H9 (cell line): ENCODE measurements at regions not wholly inside any gene's neighbourhood (a gene's known extent, or its start where the extent isn't known, plus 50 kb on each side); places are given as distances from the start of the nearest gene placed in this dataset.

ENCODE experiments used
- DNase-seq: peaks from one replicate; pipeline ENCODE4 v3.0.0-alpha.2; 2017
- H2AFZ ChIP-seq: one replicate; pipeline ENCODE4 v1.6.1; 2013; ENCODE audit warnings: mild to moderate bottlenecking, low read length, control low read depth, moderate library complexity
- H2AK5ac ChIP-seq: 2 replicates; pipeline ENCODE4 v1.6.1; 2013; ENCODE audit warnings: low read length, control low read depth, mixed read lengths; ENCODE audit not compliant: insufficient read length
- H2BK120ac ChIP-seq: one replicate; pipeline ENCODE4 v1.6.1; 2013; ENCODE audit warnings: low read depth, mild to moderate bottlenecking, low read length, control low read depth, inconsistent platforms; ENCODE audit not compliant: poor library complexity, severe bottlenecking
- H2BK12ac ChIP-seq: 2 replicates; pipeline ENCODE4 v1.6.1; 2013; ENCODE audit warnings: low read length, control low read depth, mixed read lengths, low read depth; ENCODE audit not compliant: insufficient read length
- H2BK15ac ChIP-seq: 2 replicates; pipeline ENCODE4 v1.6.1; 2013; ENCODE audit warnings: low read depth, low read length, control low read depth
- H2BK20ac ChIP-seq: one replicate; pipeline ENCODE4 v1.6.1; 2013; ENCODE audit warnings: low read depth, mild to moderate bottlenecking, low read length, control low read depth, inconsistent platforms; ENCODE audit not compliant: poor library complexity, severe bottlenecking
- H2BK5ac ChIP-seq: 2 replicates; pipeline ENCODE4 v1.6.1; 2013; ENCODE audit warnings: low read length, control low read depth, mixed read lengths; ENCODE audit not compliant: insufficient read length
- H3K14ac ChIP-seq: 2 replicates; pipeline ENCODE4 v1.6.1; 2013; ENCODE audit warnings: low read length, control low read depth; ENCODE audit not compliant: insufficient read depth
- H3K18ac ChIP-seq: 2 replicates; pipeline ENCODE4 v1.6.1; 2013; ENCODE audit warnings: low read depth, mild to moderate bottlenecking, mixed read lengths, low read length, control low read depth; ENCODE audit not compliant: insufficient read length
- H3K23ac ChIP-seq: 2 replicates; pipeline ENCODE4 v1.6.1; 2013; ENCODE audit warnings: low read length, control low read depth, mixed read lengths, low read depth; ENCODE audit not compliant: insufficient read length
- H3K23me2 ChIP-seq: 2 replicates; pipeline ENCODE4 v1.6.1; 2013; ENCODE audit warnings: low read depth, mild to moderate bottlenecking, mixed read lengths, low read length, control low read depth; ENCODE audit not compliant: insufficient read length, poor library complexity, severe bottlenecking
- H3K27ac ChIP-seq: 2 replicates; pipeline ENCODE4 v1.5.1; 2013; ENCODE audit warnings: low read length, control low read depth, mixed read lengths, low read depth; ENCODE audit not compliant: insufficient read length
- H3K27me3 ChIP-seq: 2 replicates; pipeline ENCODE4 v1.6.1; 2013; ENCODE audit warnings: low read length, control low read depth, inconsistent platforms; ENCODE audit not compliant: insufficient read depth
- H3K4ac ChIP-seq: 2 replicates; pipeline ENCODE4 v1.6.1; 2013; ENCODE audit warnings: low read depth, mild to moderate bottlenecking, control low read depth, inconsistent platforms, low read length, moderate library complexity
- H3K4me1 ChIP-seq: 2 replicates; pipeline ENCODE4 v1.6.1; 2013; ENCODE audit warnings: low read length, control low read depth, inconsistent platforms; ENCODE audit not compliant: insufficient read depth
- H3K4me2 ChIP-seq: 2 replicates; pipeline ENCODE4 v1.6.1; 2013; ENCODE audit warnings: low read length, control low read depth, mixed read lengths; ENCODE audit not compliant: insufficient read length, insufficient read depth
- H3K56ac ChIP-seq: 2 replicates; pipeline ENCODE4 v1.6.1; 2013; ENCODE audit warnings: low read depth, mild to moderate bottlenecking, mixed read lengths, low read length, control low read depth; ENCODE audit not compliant: insufficient read length
- H3K79me1 ChIP-seq: 2 replicates; pipeline ENCODE4 v1.6.1; 2013; ENCODE audit warnings: low read depth, mild to moderate bottlenecking, moderate library complexity, low read length, control low read depth, inconsistent platforms; ENCODE audit not compliant: insufficient read depth, poor library complexity, severe bottlenecking
- H3K79me2 ChIP-seq: 2 replicates; pipeline ENCODE4 v1.6.1; 2013; ENCODE audit warnings: low read length, control low read depth, inconsistent platforms; ENCODE audit not compliant: insufficient read depth
- H3K9ac ChIP-seq: 2 replicates; pipeline ENCODE4 v1.6.1; 2013; ENCODE audit warnings: low read length, control low read depth, mixed read lengths; ENCODE audit not compliant: insufficient read length; ENCODE audit errors: extremely low read depth
- H3K9me3 ChIP-seq: one replicate; pipeline ENCODE4 v1.6.1; 2013; ENCODE audit warnings: low read depth, low read length, inconsistent platforms; ENCODE audit not compliant: control insufficient read depth
- H3T11ph ChIP-seq: one replicate; pipeline ENCODE4 v1.6.1; 2013; ENCODE audit warnings: mild to moderate bottlenecking, low read length, control low read depth, inconsistent platforms
- H4K20me1 ChIP-seq: one replicate; pipeline ENCODE4 v1.6.1; 2013; ENCODE audit not compliant: control insufficient read depth, insufficient read length, insufficient read depth
- H4K5ac ChIP-seq: 2 replicates; pipeline ENCODE4 v1.6.1; 2013; ENCODE audit warnings: low read depth, mild to moderate bottlenecking, mixed read lengths, low read length, control low read depth; ENCODE audit not compliant: insufficient read length
- H4K8ac ChIP-seq: replicated peaks from 2 replicates; pipeline ENCODE4 v1.6.1; 2013; ENCODE audit warnings: low read length, control low read depth, mixed read lengths, low read depth; ENCODE audit not compliant: insufficient read length
- H4K91ac ChIP-seq: 2 replicates; pipeline ENCODE4 v1.6.1; 2013; ENCODE audit warnings: low read depth, mild to moderate bottlenecking, moderate library complexity, mixed read lengths, low read length, control low read depth; ENCODE audit not compliant: insufficient read length
- H3K27ac Mint-ChIP-seq, 3 experiments: 2 replicates in 2 of 3; 3 replicates in 1 of 3; pipeline ENCODE4 v1.8.0; 2020 to 2021; ENCODE audit warnings: mixed read lengths in 3 of 3, mild to moderate bottlenecking in 1 of 3, moderate library complexity in 1 of 3
- H3K27me3 Mint-ChIP-seq: 2 replicates; pipeline ENCODE4 v1.8.0; 2021; ENCODE audit warnings: low read depth, mild to moderate bottlenecking, moderate library complexity, mixed read lengths
- H3K36me3 Mint-ChIP-seq, 3 experiments: 2 replicates in 2 of 3; 3 replicates in 1 of 3; pipeline ENCODE4 v1.8.0; 2020 to 2021; ENCODE audit warnings: low read depth in 3 of 3, mixed read lengths in 3 of 3; ENCODE audit not compliant: insufficient read depth in 1 of 3
- H3K4me1 Mint-ChIP-seq, 2 experiments: 2 replicates each; pipeline ENCODE4 v1.8.0; 2020; ENCODE audit warnings: mixed read lengths in 2 of 2
- H3K4me3 Mint-ChIP-seq, 2 experiments: 2 replicates in 1 of 2; 3 replicates in 1 of 2; pipeline ENCODE4 v1.8.0; 2020 to 2021; ENCODE audit warnings: mild to moderate bottlenecking in 2 of 2, mixed read lengths in 2 of 2, moderate library complexity in 1 of 2
- H3K9me3 Mint-ChIP-seq, 2 experiments: 2 replicates in 1 of 2; 3 replicates in 1 of 2; pipeline ENCODE4 v1.8.0; 2020; ENCODE audit warnings: mild to moderate bottlenecking in 2 of 2, mixed read lengths in 2 of 2, moderate library complexity in 1 of 2
- WGBS: extraction: QIAGEN DNeasy Blood & Tissue Kit; methylation state at CpG from one replicate; pipeline ENCODE4 v1.1.7; 2013; ENCODE audit warnings: missing lambda C conversion rate, low lambda C conversion rate, mixed read lengths; ENCODE audit not compliant: insufficient read length; ENCODE audit errors: extremely low coverage; 5-methylcytosine and 5-hydroxymethylcytosine counted together
- TF ChIP-seq, protein P1 (sequence below): fragments of 200-600 bp; sonication (generic); conservative IDR thresholded peaks from 3 replicates; pipeline ENCODE4 v1.8.0; 2021; ENCODE audit warnings: antibody characterized with exemption, mild to moderate bottlenecking

GRCh38 chrX:44770121-44770520 lies 73.7 kb upstream of the DUSP21 start:
- H4K91ac ChIP-seq: no peak overlapping the region
- H3K4me2 ChIP-seq: no peak overlapping the region
- H3K27me3 ChIP-seq: no peaks in the 10 kb centered on the region
- H3K56ac ChIP-seq: no peak overlapping the region
- H3T11ph ChIP-seq: no peak overlapping the region
- no peak overlapping the region for H3K4me3 Mint-ChIP-seq
- no peaks in the 10 kb centered on the region for H3K79me2 ChIP-seq
- H2AK5ac ChIP-seq: no peak overlapping the region
- no peaks in the 10 kb centered on the region for H4K20me1 ChIP-seq
- H3K36me3 Mint-ChIP-seq: peaks cover 2 to 4% (median 3%) of the 10 kb centered on the region in 3 experiments; a peak in 5 of 7 replicates
- WGBS: no CpG with 5 or more reads among the region's 2 CpGs
- H3K18ac ChIP-seq: no peak overlapping the region
- no peak overlapping the region for H2BK15ac ChIP-seq
- peaks cover 11% of the 10 kb centered on the region for H3K9me3 ChIP-seq
- no peak overlapping the region for H3K27ac ChIP-seq
- peaks cover 6 to 7% of the 10 kb centered on the region in 2 experiments for H3K4me1 Mint-ChIP-seq
- H3K9me3 Mint-ChIP-seq: peaks cover 62 to 76% of the 10 kb centered on the region in 2 experiments
- no peak overlapping the region for H2BK12ac ChIP-seq
- no peak overlapping the region for H4K8ac ChIP-seq
- no peak overlapping the region for H2BK20ac ChIP-seq
- H4K5ac ChIP-seq: no peak overlapping the region
- no peaks in the 10 kb centered on the region for H3K27me3 Mint-ChIP-seq
- H3K23ac ChIP-seq: no peak overlapping the region
- H2AFZ ChIP-seq: no peak overlapping the region
- no peak overlapping the region for H3K14ac ChIP-seq
- H3K27ac Mint-ChIP-seq: no peak overlapping the region
- H3K79me1 ChIP-seq: no peaks in the 10 kb centered on the region
- TF ChIP-seq, protein P1, sequence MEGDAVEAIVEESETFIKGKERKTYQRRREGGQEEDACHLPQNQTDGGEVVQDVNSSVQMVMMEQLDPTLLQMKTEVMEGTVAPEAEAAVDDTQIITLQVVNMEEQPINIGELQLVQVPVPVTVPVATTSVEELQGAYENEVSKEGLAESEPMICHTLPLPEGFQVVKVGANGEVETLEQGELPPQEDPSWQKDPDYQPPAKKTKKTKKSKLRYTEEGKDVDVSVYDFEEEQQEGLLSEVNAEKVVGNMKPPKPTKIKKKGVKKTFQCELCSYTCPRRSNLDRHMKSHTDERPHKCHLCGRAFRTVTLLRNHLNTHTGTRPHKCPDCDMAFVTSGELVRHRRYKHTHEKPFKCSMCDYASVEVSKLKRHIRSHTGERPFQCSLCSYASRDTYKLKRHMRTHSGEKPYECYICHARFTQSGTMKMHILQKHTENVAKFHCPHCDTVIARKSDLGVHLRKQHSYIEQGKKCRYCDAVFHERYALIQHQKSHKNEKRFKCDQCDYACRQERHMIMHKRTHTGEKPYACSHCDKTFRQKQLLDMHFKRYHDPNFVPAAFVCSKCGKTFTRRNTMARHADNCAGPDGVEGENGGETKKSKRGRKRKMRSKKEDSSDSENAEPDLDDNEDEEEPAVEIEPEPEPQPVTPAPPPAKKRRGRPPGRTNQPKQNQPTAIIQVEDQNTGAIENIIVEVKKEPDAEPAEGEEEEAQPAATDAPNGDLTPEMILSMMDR: no peak
- no peak overlapping the region for H2BK5ac ChIP-seq
- no peak overlapping the region for H3K4ac ChIP-seq
- no peak overlapping the region for H2BK120ac ChIP-seq
- no peaks in the 10 kb centered on the region for H3K4me1 ChIP-seq
- H3K9ac ChIP-seq: no peak overlapping the region
- no peak for DNase-seq
- H3K23me2 ChIP-seq: no peaks in the 10 kb centered on the region
